ENCODE measurements at regions not wholly inside any gene's neighbourhood (a gene's known extent, or its start where the extent isn't known, plus 50 kb on each side); places are given as distances from the start of the nearest gene placed in this dataset.
"Not testable (repeated sequence)": the region's sequence is repeated elsewhere in the genome, so short reads cannot be mapped to it uniquely, and the experiment has no call there.

GRCh38 chr1:245010018-245010614, 144.7 kb upstream of the KIF26B start:
- H3K4me3 ChIP-seq (ENCODE audit: low read depth in 1 of 3, low read length in 3 of 3) = no peak overlapping the region
- no peaks in the 10 kb centered on the region for H3K4me1 ChIP-seq (ENCODE audit: control insufficient read depth in 3 of 3, insufficient read depth in 2 of 3, low read depth in 1 of 3, low read length in 2 of 3)
- no peak overlapping the region for H3K27ac ChIP-seq (ENCODE audit: low read depth in 1 of 3, low read length in 2 of 3)
- no peak for FAIRE-seq
- H3K36me3 ChIP-seq (ENCODE audit: control insufficient read depth in 3 of 3, insufficient read depth in 2 of 3, low read depth in 1 of 3, low read length in 3 of 3) = no peaks in the 10 kb centered on the region
- no peaks in the 10 kb centered on the region for H3K27me3 ChIP-seq (ENCODE audit: control insufficient read depth in 3 of 3, insufficient read depth in 3 of 3, low read length in 3 of 3)
- DNase-seq = no peak
- 96 to 98% (median 97%) methylated on average over 8 of the region's 8 CpGs for WGBS, 3 donors
- H3K9me3 ChIP-seq (ENCODE audit: control insufficient read depth in 2 of 2, insufficient read depth in 1 of 2, low read depth in 1 of 2, low read length in 1 of 2) = no peaks in the 10 kb centered on the region

GRCh38 chr1:245008761-245009160, 144.4 kb upstream of the HNRNPU start:
- 70 to 90% (median 88%) methylated on average over 3 to 5 of the region's 5 CpGs for WGBS, 3 donors
- H3K4me3 ChIP-seq (ENCODE audit: low read depth in 1 of 3, low read length in 3 of 3) = no peak overlapping the region
- no peak for FAIRE-seq

GRCh38 chr1:245007852-245008251, 143.5 kb upstream of the HNRNPU start:
- H3K4me3 ChIP-seq (ENCODE audit: low read depth in 1 of 3, low read length in 3 of 3) = no peak overlapping the region
- FAIRE-seq (no peak), DNase-seq (no peak)
- WGBS, 3 donors = 88 to 90% (median 88%) methylated on average over 5 of the region's 5 CpGs
- no peaks in the 10 kb centered on the region for H3K4me1 ChIP-seq (ENCODE audit: control insufficient read depth in 3 of 3, insufficient read depth in 2 of 3, low read depth in 1 of 3, low read length in 2 of 3)
- no peak overlapping the region for H3K27ac ChIP-seq (ENCODE audit: low read depth in 1 of 3, low read length in 2 of 3)
- H3K36me3 ChIP-seq (ENCODE audit: control insufficient read depth in 3 of 3, insufficient read depth in 2 of 3, low read depth in 1 of 3, low read length in 3 of 3) = no peaks in the 10 kb centered on the region
- no peaks in the 10 kb centered on the region for H3K9me3 ChIP-seq (ENCODE audit: control insufficient read depth in 2 of 2, insufficient read depth in 1 of 2, low read depth in 1 of 2, low read length in 1 of 2)
- no peaks in the 10 kb centered on the region for H3K27me3 ChIP-seq (ENCODE audit: control insufficient read depth in 3 of 3, insufficient read depth in 3 of 3, low read length in 3 of 3)

More at GRCh38 chr1:245008761-245009160, 144.4 kb upstream of the HNRNPU start:
- Histone ChIP-seq H3K4me1 (ENCODE audit: control insufficient read depth in 3 of 3, insufficient read depth in 2 of 3, low read depth in 1 of 3, low read length in 2 of 3) (no peaks in the 10 kb centered on the region), H3K27me3 (ENCODE audit: control insufficient read depth in 3 of 3, insufficient read depth in 3 of 3, low read length in 3 of 3) (no peaks in the 10 kb centered on the region), H3K9me3 (ENCODE audit: control insufficient read depth in 2 of 2, insufficient read depth in 1 of 2, low read depth in 1 of 2, low read length in 1 of 2) (no peaks in the 10 kb centered on the region), H3K36me3 (ENCODE audit: control insufficient read depth in 3 of 3, insufficient read depth in 2 of 3, low read depth in 1 of 3, low read length in 3 of 3) (no peaks in the 10 kb centered on the region), H3K27ac (ENCODE audit: low read depth in 1 of 3, low read length in 2 of 3) (no peak overlapping the region)
- no peak for DNase-seq

- Histone ChIP-seq H3K9me3 (ENCODE audit: control insufficient read depth in 2 of 2, insufficient read depth in 1 of 2, low read depth in 1 of 2, low read length in 1 of 2) (no peaks in the 10 kb centered on the region), H3K27me3 (ENCODE audit: control insufficient read depth in 3 of 3, insufficient read depth in 3 of 3, low read length in 3 of 3) (no peaks in the 10 kb centered on the region), H3K4me1 (ENCODE audit: control insufficient read depth in 3 of 3, insufficient read depth in 2 of 3, low read depth in 1 of 3, low read length in 2 of 3) (no peaks in the 10 kb centered on the region), H3K4me3 (ENCODE audit: low read depth in 1 of 3, low read length in 3 of 3) (no peak overlapping the region), H3K36me3 (ENCODE audit: control insufficient read depth in 3 of 3, insufficient read depth in 2 of 3, low read depth in 1 of 3, low read length in 3 of 3) (no peaks in the 10 kb centered on the region), H3K27ac (ENCODE audit: low read depth in 1 of 3, low read length in 2 of 3) (no peak overlapping the region)
- DNase-seq (no peak), FAIRE-seq (no peak)
- 94 to 96% (median 95%) methylated on average over 2 of the region's 2 CpGs for WGBS, 3 donors
Measured at GRCh38 chr1:245003246-245003645, 138.9 kb upstream of the HNRNPU start.

- no peaks in the 10 kb centered on the region for H3K4me1 ChIP-seq (ENCODE audit: control insufficient read depth in 3 of 3, insufficient read depth in 2 of 3, low read depth in 1 of 3, low read length in 2 of 3)
- no peaks in the 10 kb centered on the region for H3K36me3 ChIP-seq (ENCODE audit: control insufficient read depth in 3 of 3, insufficient read depth in 2 of 3, low read depth in 1 of 3, low read length in 3 of 3)
- 78 to 100% (median 89%) methylated on average over 1 of the region's 1 CpG for WGBS, 3 donors
- H3K4me3 ChIP-seq (ENCODE audit: low read depth in 1 of 3, low read length in 3 of 3) = no peak overlapping the region
- H3K27ac ChIP-seq (ENCODE audit: low read depth in 1 of 3, low read length in 2 of 3) = no peak overlapping the region
- DNase-seq (no peak), FAIRE-seq (no peak)
- H3K27me3 ChIP-seq (ENCODE audit: control insufficient read depth in 3 of 3, insufficient read depth in 3 of 3, low read length in 3 of 3) = no peaks in the 10 kb centered on the region
- peaks cover 0 to under 1% of the 10 kb centered on the region in 2 donors for H3K9me3 ChIP-seq (ENCODE audit: control insufficient read depth in 2 of 2, insufficient read depth in 1 of 2, low read depth in 1 of 2, low read length in 1 of 2)
Measured at GRCh38 chr1:245001252-245001651, 136.9 kb upstream of the HNRNPU start.

- Histone ChIP-seq H3K9me3 (ENCODE audit: control insufficient read depth in 2 of 2, insufficient read depth in 1 of 2, low read depth in 1 of 2, low read length in 1 of 2) (peaks cover 0 to 2% of the 10 kb centered on the region in 2 donors), H3K27me3 (ENCODE audit: control insufficient read depth in 3 of 3, insufficient read depth in 3 of 3, low read length in 3 of 3) (no peaks in the 10 kb centered on the region), H3K4me3 (ENCODE audit: low read depth in 1 of 3, low read length in 3 of 3) (no peak overlapping the region), H3K27ac (ENCODE audit: low read depth in 1 of 3, low read length in 2 of 3) (no peak overlapping the region), H3K36me3 (ENCODE audit: control insufficient read depth in 3 of 3, insufficient read depth in 2 of 3, low read depth in 1 of 3, low read length in 3 of 3) (no peaks in the 10 kb centered on the region), H3K4me1 (ENCODE audit: control insufficient read depth in 3 of 3, insufficient read depth in 2 of 3, low read depth in 1 of 3, low read length in 2 of 3) (no peaks in the 10 kb centered on the region)
- FAIRE-seq (no peak), DNase-seq (no peak)
Measured at GRCh38 chr1:245000872-245001188, 136.5 kb upstream of the HNRNPU start.

- H3K27me3 ChIP-seq (ENCODE audit: control insufficient read depth in 3 of 3, insufficient read depth in 3 of 3, low read length in 3 of 3); H3K9me3 ChIP-seq (ENCODE audit: control insufficient read depth in 2 of 2, insufficient read depth in 1 of 2, low read depth in 1 of 2, low read length in 1 of 2); H3K27ac ChIP-seq (ENCODE audit: low read depth in 1 of 3, low read length in 2 of 3); H3K36me3 ChIP-seq (ENCODE audit: control insufficient read depth in 3 of 3, insufficient read depth in 2 of 3, low read depth in 1 of 3, low read length in 3 of 3); FAIRE-seq; H3K4me1 ChIP-seq (ENCODE audit: control insufficient read depth in 3 of 3, insufficient read depth in 2 of 3, low read depth in 1 of 3, low read length in 2 of 3); H3K4me3 ChIP-seq (ENCODE audit: low read depth in 1 of 3, low read length in 3 of 3); DNase-seq: not testable (repeated sequence)
- 88 to 96% (median 94%) methylated on average over 3 of the region's 3 CpGs for WGBS, 3 donors
Measured at GRCh38 chr1:244999644-245000043, 135.3 kb upstream of the HNRNPU start.

GRCh38 chr1:244998717-244999346, 134.5 kb upstream of the HNRNPU start:
- DNase-seq (no peak), FAIRE-seq (no peak)
- no peak overlapping the region for H3K4me3 ChIP-seq (ENCODE audit: low read depth in 1 of 3, low read length in 3 of 3)
- H3K36me3 ChIP-seq (ENCODE audit: control insufficient read depth in 3 of 3, insufficient read depth in 2 of 3, low read depth in 1 of 3, low read length in 3 of 3) = no peaks in the 10 kb centered on the region
- H3K9me3 ChIP-seq (ENCODE audit: control insufficient read depth in 2 of 2, insufficient read depth in 1 of 2, low read depth in 1 of 2, low read length in 1 of 2) = peaks cover 0 to 2% of the 10 kb centered on the region in 2 donors
- H3K27ac ChIP-seq (ENCODE audit: low read depth in 1 of 3, low read length in 2 of 3) = no peak overlapping the region
- 75 to 100% (median 95%) methylated on average over 1 of the region's 1 CpG for WGBS, 3 donors
- H3K4me1 ChIP-seq (ENCODE audit: control insufficient read depth in 3 of 3, insufficient read depth in 2 of 3, low read depth in 1 of 3, low read length in 2 of 3) = no peaks in the 10 kb centered on the region
- no peaks in the 10 kb centered on the region for H3K27me3 ChIP-seq (ENCODE audit: control insufficient read depth in 3 of 3, insufficient read depth in 3 of 3, low read length in 3 of 3)

Measured in small intestine (tissue), 7 donors.